Osteocyte (in vitro differentiated cells): ENCODE measurements at regions not wholly inside any gene's neighbourhood (a gene's known extent, or its start where the extent isn't known, plus 50 kb on each side); places are given as distances from the start of the nearest gene placed in this dataset.

Source experiments
- DNase-seq: peaks from one replicate; pipeline ENCODE4 v3.0.0; 2021; ENCODE audit warnings: mixed read lengths; ENCODE audit not compliant: unreplicated experiment; ENCODE audit errors: extremely low spot score
- H3K27ac Mint-ChIP-seq: one replicate; pipeline ENCODE4 v1.8.0; 2021; ENCODE audit warnings: mild to moderate bottlenecking, mixed read lengths; ENCODE audit not compliant: unreplicated experiment
- H3K27me3 Mint-ChIP-seq: one replicate; pipeline ENCODE4 v1.8.0; 2021; ENCODE audit warnings: mixed read lengths; ENCODE audit not compliant: unreplicated experiment
- H3K36me3 Mint-ChIP-seq: one replicate; pipeline ENCODE4 v1.8.0; 2021; ENCODE audit warnings: mixed read lengths; ENCODE audit not compliant: unreplicated experiment
- H3K4me1 Mint-ChIP-seq: one replicate; pipeline ENCODE4 v1.8.0; 2021; ENCODE audit warnings: mixed read lengths; ENCODE audit not compliant: unreplicated experiment
- H3K4me3 Mint-ChIP-seq: one replicate; pipeline ENCODE4 v1.8.0; 2021; ENCODE audit warnings: mild to moderate bottlenecking, moderate library complexity, mixed read lengths; ENCODE audit not compliant: unreplicated experiment
- H3K9me3 Mint-ChIP-seq: one replicate; pipeline ENCODE4 v1.8.0; 2021; ENCODE audit warnings: mixed read lengths; ENCODE audit not compliant: unreplicated experiment
- CTCF ChIP-seq: fragments of 200-600 bp; sonication (generic); IDR thresholded peaks from 2 replicates; pipeline ENCODE4 v1.5.0; 2021; ENCODE audit warnings: antibody characterized with exemption, mild to moderate bottlenecking, moderate library complexity

GRCh38 chr9:88326936-88327335 lies 61.3 kb upstream of the SPIN1 start:
- Mint-ChIP-seq H3K4me3 (no peak overlapping the region), H3K27ac (no peak overlapping the region), H3K27me3 (peaks cover 8% of the 10 kb centered on the region), H3K4me1 (no peaks in the 10 kb centered on the region), H3K9me3 (peaks cover 4% of the 10 kb centered on the region), H3K36me3 (no peaks in the 10 kb centered on the region)
- DNase-seq, result no peak
- TF ChIP-seq CTCF, result no peak

DNA sequence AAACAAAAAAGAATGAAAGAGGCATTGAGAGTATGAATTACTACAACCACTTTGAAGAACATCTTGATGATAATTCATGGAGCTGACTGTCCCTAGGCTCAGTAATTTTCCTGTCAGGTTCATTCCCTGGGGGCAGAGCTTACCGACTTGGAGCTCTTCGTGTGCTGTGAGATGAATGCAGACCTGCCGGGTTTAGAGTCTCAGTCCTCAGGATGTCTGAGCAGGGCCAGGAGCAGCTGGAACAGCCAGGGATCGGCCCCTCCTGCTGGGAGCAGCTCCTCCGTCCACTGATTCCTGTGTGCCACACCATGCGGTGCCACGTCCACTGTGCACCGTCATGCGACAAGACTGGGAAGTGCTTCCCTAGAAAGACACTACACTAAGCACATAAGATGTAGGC lies 62.2 kb upstream of the SPIN1 start:
- Mint-ChIP-seq H3K4me3 (no peak overlapping the region), H3K4me1 (no peaks in the 10 kb centered on the region), H3K27ac (no peak overlapping the region), H3K36me3 (no peaks in the 10 kb centered on the region), H3K9me3 (peaks cover 4% of the 10 kb centered on the region), H3K27me3 (peaks cover 8% of the 10 kb centered on the region)
- no peak for DNase-seq
- TF ChIP-seq CTCF, result no peak

DNA sequence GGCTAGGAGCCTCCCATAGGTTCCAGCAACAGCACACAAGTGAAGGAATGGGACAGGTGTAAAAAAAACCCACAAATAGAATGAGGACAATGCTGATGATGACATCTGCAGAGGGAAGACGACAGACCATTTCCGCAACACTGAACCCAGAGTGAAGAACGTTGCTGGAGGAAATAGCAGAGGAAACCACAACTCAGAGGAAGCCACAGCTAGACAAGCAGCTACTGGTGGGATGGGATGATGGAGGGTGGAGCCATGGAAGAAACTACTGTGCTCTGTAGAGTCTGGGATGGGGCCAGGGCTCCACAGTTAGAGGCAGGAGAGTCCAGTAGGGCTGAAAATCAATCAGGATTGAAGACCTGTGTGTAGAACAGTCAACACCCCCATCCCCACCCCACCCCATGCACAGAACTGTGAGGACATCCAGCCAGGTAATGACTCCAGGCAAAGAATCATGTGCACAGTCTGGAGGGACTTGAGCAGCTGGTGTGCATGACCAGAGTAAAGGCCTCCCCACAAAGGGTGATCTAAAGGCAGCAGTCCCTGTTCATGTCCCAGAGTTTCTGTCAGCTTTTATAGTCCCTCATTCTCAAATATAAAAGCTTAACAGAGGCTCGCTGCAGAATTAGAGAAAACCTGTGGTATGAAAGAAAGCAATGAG lies 65.2 kb upstream of the SPIN1 start:
- peaks cover 8% of the 10 kb centered on the region for H3K27me3 Mint-ChIP-seq
- H3K27ac Mint-ChIP-seq, result no peak overlapping the region
- H3K9me3 Mint-ChIP-seq, result no peaks in the 10 kb centered on the region
- H3K4me3 Mint-ChIP-seq, result no peak overlapping the region
- no peaks in the 10 kb centered on the region for H3K4me1 Mint-ChIP-seq
- DNase-seq, result no peak
- no peaks in the 10 kb centered on the region for H3K36me3 Mint-ChIP-seq
- TF ChIP-seq CTCF, result no peak

GRCh38 chr9:88321764-88322163 lies 66.5 kb upstream of the SPIN1 start:
- no peak for TF ChIP-seq CTCF
- no peaks in the 10 kb centered on the region for H3K36me3 Mint-ChIP-seq
- H3K4me1 Mint-ChIP-seq, result no peaks in the 10 kb centered on the region
- no peaks in the 10 kb centered on the region for H3K9me3 Mint-ChIP-seq
- no peak overlapping the region for H3K27ac Mint-ChIP-seq
- H3K27me3 Mint-ChIP-seq, result peaks cover 4% of the 10 kb centered on the region
- no peak for DNase-seq
- no peak overlapping the region for H3K4me3 Mint-ChIP-seq

GRCh38 chr9:88320748-88321415 lies 67.4 kb upstream of the SPIN1 start:
- Mint-ChIP-seq H3K27ac (no peak overlapping the region), H3K4me1 (no peaks in the 10 kb centered on the region), H3K36me3 (no peaks in the 10 kb centered on the region), H3K9me3 (no peaks in the 10 kb centered on the region), H3K27me3 (no peaks in the 10 kb centered on the region), H3K4me3 (no peak overlapping the region)
- no peak for TF ChIP-seq CTCF
- no peak for DNase-seq
